Upper lobe of left lung (tissue), 6 donors: ENCODE measurements at regions not wholly inside any gene's neighbourhood (a gene's known extent, or its start where the extent isn't known, plus 50 kb on each side); places are given as distances from the start of the nearest gene placed in this dataset.
A peak's percentile ranks its signal among the peaks of the same experiment; 100 is the strongest.
"Not testable (repeated sequence)": the region's sequence is repeated elsewhere in the genome, so short reads cannot be mapped to it uniquely, and the experiment has no call there.

Experiments used
- ATAC-seq, 2 donors: fragments of 200-7000 bp; cut with Tn5 transposase; one replicate each; pipeline ENCODE4 v1.9.1; 2022; ENCODE audit warnings: mild to moderate bottlenecking in 2 of 2, moderate library complexity in 2 of 2; ENCODE audit not compliant: low FRiP score in 2 of 2
- DNase-seq, 2 donors: peaks; one replicate each; pipeline ENCODE4 v3.0.0-alpha.2; 2019 to 2020
- H3K27ac ChIP-seq, 4 donors: fragments of 200-600 bp; sonication (generic); one replicate each; pipeline ENCODE4 v1.5.1; 2016 to 2019
- H3K27me3 ChIP-seq, 4 donors: fragments of 200-600 bp; sonication (generic); one replicate each; pipeline ENCODE4 v1.5.1; 2017 to 2019
- H3K36me3 ChIP-seq, 4 donors: fragments of 200-600 bp; sonication (generic); one replicate each; pipeline ENCODE4 v1.5.1; 2016 to 2019
- H3K4me1 ChIP-seq, 4 donors: fragments of 200-600 bp; sonication (generic); one replicate each; pipeline ENCODE4 v1.5.1; 2018 to 2019
- H3K4me3 ChIP-seq, 4 donors: fragments of 200-600 bp; sonication (generic); one replicate each; pipeline ENCODE4 v1.5.1; 2017 to 2019; ENCODE audit warnings: mild to moderate bottlenecking in 2 of 4, moderate library complexity in 1 of 4
- H3K9me3 ChIP-seq, 4 donors: fragments of 200-600 bp; sonication (generic); one replicate each; pipeline ENCODE4 v1.5.1; 2018 to 2019
- EP300 ChIP-seq, 4 donors: sonication (generic); formaldehyde crosslinking; IDR thresholded peaks; one replicate each; pipeline ENCODE4 v1.5.1; 2017; ENCODE audit warnings: antibody characterized with exemption in 4 of 4, control low read depth in 2 of 4
- POLR2A ChIP-seq, 4 donors: fragments of 450-650 bp; IDR thresholded peaks; one replicate each; pipeline ENCODE4 v1.5.1; 2016 to 2017; ENCODE audit warnings: antibody characterized with exemption in 4 of 4, mild to moderate bottlenecking in 2 of 4
- POLR2AphosphoS5 ChIP-seq, 2 donors: sonication (generic); formaldehyde crosslinking; IDR thresholded peaks; one replicate each; pipeline ENCODE4 v1.5.1; 2017; ENCODE audit warnings: antibody characterized with exemption in 2 of 2
- WGBS, 2 donors: methylation state at CpG; one replicate each; pipeline ENCODE4 v1.1.5; 2017 to 2018; 5-methylcytosine and 5-hydroxymethylcytosine counted together
- TF ChIP-seq, protein P1 (sequence below), 6 experiments: fragments of 450-650 bp in 4 of 6; fragments of 200-600 bp in 2 of 6; sonication (generic) in 2 of 6; IDR thresholded peaks; one replicate each; pipeline ENCODE4 v1.5.1; 2016 to 2019; ENCODE audit warnings: antibody characterized with exemption in 6 of 6
- donor health status: DM: no; HTN: no; CAD: no; lungs with moderate emphysema.
- donor health status: DM: no; HTN: yes; CAD: no; lungs with severe emphysema.

- WGBS, 2 donors: 90 to 92% methylated on average over 3 of the region's 3 CpGs
- no peaks in the 10 kb centered on the region for H3K9me3 ChIP-seq
- TF ChIP-seq POLR2AphosphoS5 (IDR thresholded peaks at IDR 0.05): no peak
- TF ChIP-seq, protein P1, sequence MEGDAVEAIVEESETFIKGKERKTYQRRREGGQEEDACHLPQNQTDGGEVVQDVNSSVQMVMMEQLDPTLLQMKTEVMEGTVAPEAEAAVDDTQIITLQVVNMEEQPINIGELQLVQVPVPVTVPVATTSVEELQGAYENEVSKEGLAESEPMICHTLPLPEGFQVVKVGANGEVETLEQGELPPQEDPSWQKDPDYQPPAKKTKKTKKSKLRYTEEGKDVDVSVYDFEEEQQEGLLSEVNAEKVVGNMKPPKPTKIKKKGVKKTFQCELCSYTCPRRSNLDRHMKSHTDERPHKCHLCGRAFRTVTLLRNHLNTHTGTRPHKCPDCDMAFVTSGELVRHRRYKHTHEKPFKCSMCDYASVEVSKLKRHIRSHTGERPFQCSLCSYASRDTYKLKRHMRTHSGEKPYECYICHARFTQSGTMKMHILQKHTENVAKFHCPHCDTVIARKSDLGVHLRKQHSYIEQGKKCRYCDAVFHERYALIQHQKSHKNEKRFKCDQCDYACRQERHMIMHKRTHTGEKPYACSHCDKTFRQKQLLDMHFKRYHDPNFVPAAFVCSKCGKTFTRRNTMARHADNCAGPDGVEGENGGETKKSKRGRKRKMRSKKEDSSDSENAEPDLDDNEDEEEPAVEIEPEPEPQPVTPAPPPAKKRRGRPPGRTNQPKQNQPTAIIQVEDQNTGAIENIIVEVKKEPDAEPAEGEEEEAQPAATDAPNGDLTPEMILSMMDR (IDR thresholded peaks at IDR 0.05): no peak
- no peak for TF ChIP-seq EP300 (IDR thresholded peaks at IDR 0.05)
- TF ChIP-seq POLR2A (IDR thresholded peaks at IDR 0.05): no peak
- no peak for DNase-seq
- no peak for ATAC-seq
- no peak overlapping the region for H3K4me3 ChIP-seq
- H3K27ac ChIP-seq: no peak overlapping the region
- no peaks in the 10 kb centered on the region for H3K36me3 ChIP-seq
- no peaks in the 10 kb centered on the region for H3K27me3 ChIP-seq
- peaks cover 0 to 6% (median 0%) of the 10 kb centered on the region in 4 donors for H3K4me1 ChIP-seq
Measured at GRCh38 chr2:63700271-63700670, 111.5 kb downstream of the MDH1 start.

DNA sequence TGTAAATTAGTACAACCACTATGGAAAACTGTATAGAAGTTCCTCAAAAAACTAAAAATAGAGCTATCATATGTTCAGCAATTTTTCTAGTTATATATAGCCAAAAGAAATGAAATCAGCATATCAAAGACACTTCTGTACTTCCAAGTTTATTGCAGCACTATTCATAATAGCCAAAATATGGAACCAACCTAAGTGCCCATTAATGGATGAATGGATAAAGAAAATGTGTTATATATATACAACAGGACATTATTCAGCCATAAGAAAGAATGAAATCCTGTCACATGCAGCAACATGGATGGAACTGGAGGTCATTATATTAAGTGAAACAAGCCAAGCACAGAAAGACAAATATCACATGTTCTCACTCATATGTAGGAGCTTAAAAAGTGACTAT, 112.6 kb downstream of the MDH1 start:
- DNase-seq (no peak), ATAC-seq (no peak)
- Histone ChIP-seq H3K4me1 (peaks cover 0 to 6% (median 0%) of the 10 kb centered on the region in 4 donors), H3K4me3 (no peak overlapping the region), H3K36me3 (no peaks in the 10 kb centered on the region), H3K27ac (no peak overlapping the region), H3K27me3 (no peaks in the 10 kb centered on the region), H3K9me3 (no peaks in the 10 kb centered on the region)
- no peak for TF ChIP-seq POLR2A (IDR thresholded peaks at IDR 0.05)
- TF ChIP-seq EP300 (IDR thresholded peaks at IDR 0.05): no peak
- TF ChIP-seq, protein P1 (IDR thresholded peaks at IDR 0.05): no peak
- no peak for TF ChIP-seq POLR2AphosphoS5 (IDR thresholded peaks at IDR 0.05)

DNA sequence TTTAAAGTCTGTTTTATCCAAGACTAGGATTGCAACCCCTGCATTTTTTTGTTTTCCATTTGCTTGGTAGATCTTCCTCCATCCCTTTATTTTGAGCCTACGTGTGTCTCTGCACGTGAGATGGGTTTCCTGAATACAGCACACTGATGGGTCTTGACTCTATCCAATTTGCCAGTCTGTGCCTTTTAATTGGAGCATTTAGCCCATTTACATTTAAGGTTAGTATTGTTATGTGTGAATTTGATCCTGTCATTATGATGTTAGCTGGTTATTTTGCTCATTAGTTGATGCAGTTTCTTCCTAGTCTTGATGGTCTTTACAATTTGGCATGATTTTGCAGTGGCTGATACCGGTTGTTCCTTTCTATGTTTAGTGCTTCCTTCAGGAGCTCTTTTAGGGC, 117.3 kb downstream of the MDH1 start:
- H3K4me1 ChIP-seq, H3K4me3 ChIP-seq, H3K36me3 ChIP-seq, DNase-seq, H3K27me3 ChIP-seq, H3K9me3 ChIP-seq, H3K27ac ChIP-seq, ATAC-seq: not testable (repeated sequence)
- 93 to 96% methylated on average over 2 to 3 of the region's 3 CpGs for WGBS, 2 donors

- no peaks in the 10 kb centered on the region for H3K27me3 ChIP-seq
- no peaks in the 10 kb centered on the region for H3K36me3 ChIP-seq
- DNase-seq: no peak
- no peak for ATAC-seq
- H3K4me1 ChIP-seq: no peaks in the 10 kb centered on the region
- TF ChIP-seq POLR2AphosphoS5 (IDR thresholded peaks at IDR 0.05) (no peak), POLR2A (IDR thresholded peaks at IDR 0.05) (no peak), EP300 (IDR thresholded peaks at IDR 0.05) (no peak)
- TF ChIP-seq, protein P1 (IDR thresholded peaks at IDR 0.05): no peak
- H3K4me3 ChIP-seq: no peak overlapping the region
- WGBS, 2 donors: 89 to 95% methylated on average over 1 of the region's 1 CpG
- H3K27ac ChIP-seq: no peak overlapping the region
- no peaks in the 10 kb centered on the region for H3K9me3 ChIP-seq
Measured at GRCh38 chr2:63710732-63711131, 122.0 kb downstream of the MDH1 start.

DNA sequence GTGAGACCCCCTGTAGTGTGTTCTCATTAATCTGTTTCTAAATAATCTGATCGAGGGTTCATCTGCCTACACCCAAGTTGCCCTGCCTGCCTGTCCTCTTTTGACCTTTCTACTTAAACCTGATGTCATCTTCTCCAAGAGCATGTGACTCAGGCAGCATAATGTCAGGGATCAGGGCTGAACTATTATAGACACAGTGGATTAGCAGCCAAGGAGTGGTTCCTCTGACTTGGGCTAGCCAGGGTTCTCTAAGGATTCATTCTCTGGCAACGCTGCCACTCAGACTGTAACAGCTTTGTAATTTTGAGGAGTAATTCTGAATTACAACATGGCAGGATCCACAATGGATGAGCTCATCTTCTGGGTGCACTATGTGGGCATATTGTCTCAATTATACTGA, 124.0 kb downstream of the MDH1 start:
- no peak overlapping the region for H3K4me3 ChIP-seq
- DNase-seq: no peak
- no peaks in the 10 kb centered on the region for H3K9me3 ChIP-seq
- no peaks in the 10 kb centered on the region for H3K36me3 ChIP-seq
- 31 to 55% methylated on average over 2 of the region's 2 CpGs for WGBS, 2 donors
- TF ChIP-seq POLR2AphosphoS5 (IDR thresholded peaks at IDR 0.05): no peak
- ATAC-seq: peak in 1 of 2 donors; percentile 95
- H3K27ac ChIP-seq: no peak overlapping the region
- no peaks in the 10 kb centered on the region for H3K4me1 ChIP-seq
- H3K27me3 ChIP-seq: no peaks in the 10 kb centered on the region

DNA sequence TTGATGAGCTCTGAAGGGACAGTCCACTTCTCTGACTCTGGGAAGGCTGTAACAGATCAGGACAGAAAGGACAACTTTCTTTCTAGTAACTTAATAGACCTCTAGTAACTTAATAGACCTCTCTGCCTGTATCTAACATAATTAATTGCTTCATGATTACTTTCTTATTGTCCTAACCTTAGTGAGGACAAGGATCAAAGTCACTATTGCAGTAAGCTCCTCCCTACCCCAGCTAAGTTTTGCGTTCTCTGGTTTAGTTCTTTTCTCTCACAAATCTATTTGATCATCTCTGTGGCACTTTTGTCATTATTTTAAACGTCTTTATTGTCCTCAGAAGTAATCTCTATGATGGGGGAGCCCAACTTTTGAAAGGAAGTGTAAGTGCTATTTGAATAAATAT, 125.5 kb upstream of the UGP2 start:
- 65 to 75% methylated on average over 2 of the region's 2 CpGs for WGBS, 2 donors
- H3K4me1 ChIP-seq: no peaks in the 10 kb centered on the region
- TF ChIP-seq POLR2A (IDR thresholded peaks at IDR 0.05) (no peak), EP300 (IDR thresholded peaks at IDR 0.05) (no peak), POLR2AphosphoS5 (IDR thresholded peaks at IDR 0.05) (no peak)
- TF ChIP-seq, protein P1 (IDR thresholded peaks at IDR 0.05): no peak

More for the DNA sequence above, 125.5 kb upstream of the UGP2 start:
- Histone ChIP-seq H3K27me3 (no peaks in the 10 kb centered on the region), H3K27ac (no peak overlapping the region), H3K36me3 (no peaks in the 10 kb centered on the region), H3K4me3 (no peak overlapping the region), H3K9me3 (no peaks in the 10 kb centered on the region)
- DNase-seq: no peak
- ATAC-seq: no peak
